Heart right ventricle (tissue), 16 donors: ENCODE measurements at regions not wholly inside any gene's neighbourhood (a gene's known extent, or its start where the extent isn't known, plus 50 kb on each side); places are given as distances from the start of the nearest gene placed in this dataset.
A peak's percentile ranks its signal among the peaks of the same experiment; 100 is the strongest.

Experiments used
- ATAC-seq, 8 donors: fragments of 200-7000 bp; cut with Tn5 transposase; one replicate each; pipeline ENCODE4 v1.9.1; 2020; ENCODE audit warnings: mild to moderate bottlenecking in 8 of 8, moderate library complexity in 8 of 8, moderate number of reproducible peaks in 1 of 8
- DNase-seq, 2 donors: peaks; one replicate each; pipeline ENCODE4 v3.0.0-alpha.2; 2020
- H3K27ac ChIP-seq, 10 donors: fragments of 200-600 bp; sonication (generic) in 2 of 10; one replicate each; pipeline versions ENCODE4 v1.5.0 to v1.8.0; 2020 to 2022; ENCODE audit warnings: mild to moderate bottlenecking in 3 of 10
- H3K27me3 ChIP-seq, 7 donors: fragments of 200-600 bp; one replicate each; pipeline ENCODE4 v1.8.0; 2021 to 2022; ENCODE audit warnings: mild to moderate bottlenecking in 2 of 7
- H3K36me3 ChIP-seq, 9 donors: fragments of 200-600 bp; sonication (generic) in 1 of 9; one replicate each; pipeline versions ENCODE4 v1.5.0 to v1.8.0; 2020 to 2022; ENCODE audit warnings: mild to moderate bottlenecking in 2 of 9
- H3K4me1 ChIP-seq, 9 donors: fragments of 200-600 bp; sonication (generic) in 1 of 9; one replicate each; pipeline versions ENCODE4 v1.5.0 to v1.8.0; 2020 to 2022; ENCODE audit warnings: mild to moderate bottlenecking in 4 of 9
- H3K4me3 ChIP-seq, 10 donors: fragments of 200-600 bp; sonication (generic) in 2 of 10; one replicate each; pipeline versions ENCODE4 v1.5.0 to v1.8.0; 2020 to 2022; ENCODE audit warnings: mild to moderate bottlenecking in 7 of 10, moderate library complexity in 2 of 10
- H3K9me3 ChIP-seq, 11 donors: fragments of 200-600 bp in 10 of 11; sonication (generic) in 2 of 11; one replicate each; pipeline versions ENCODE4 v1.5.0 to v1.8.0; 2013 to 2022; ENCODE audit warnings: mild to moderate bottlenecking in 2 of 11, control low read depth in 1 of 11, moderate library complexity in 1 of 11
- WGBS, 2 donors: extraction: QIAGEN DNeasy Blood & Tissue Kit; methylation state at CpG; one replicate each; pipeline ENCODE4 v1.1.7; 2013; ENCODE audit warnings: inconsistent platforms in 1 of 2; 5-methylcytosine and 5-hydroxymethylcytosine counted together
- intact Hi-C, 10 donors: fragments of 100-400 bp; cut with DNase I; formaldehyde crosslinking; loops; one replicate each; pipeline versions ENCODE4 v1.11.1 to v1.14.2; 2022
- TF ChIP-seq, protein P1 (sequence below), 9 donors: fragments of 200-600 bp; sonication (generic) in 2 of 9; IDR thresholded peaks; one replicate each; pipeline versions ENCODE4 v1.5.0 to v1.8.0; 2021 to 2022; ENCODE audit warnings: antibody characterized with exemption in 9 of 9, mild to moderate bottlenecking in 5 of 9, moderate library complexity in 1 of 9
- donor health status: Arrhythmogenic right ventricular cardiomyopathy.
- donor health status: ischemic (EF 13 %, LVEDD 7.1; RV severe dilation, severe dysfunction).
- donor health status: healthy with polysubstance abuse.
- donor health status: DM: no; HTN: yes; CAD: no.
- donor health status: DM: no; HTN: no; CAD: no.
- donor health status: ischemic (EF 25% LVEDD 6.9; RV normal size, moderate dysfunction).
- donor health status: ischemic (EF 25% LVEDD 5.7; RV mildly dilated, moderate dysfunction).
- donor health status: healthy.
- donor health status: DM: yes; HTN: yes; CAD: no.
- donor health status: Ischemic cardiomyopathy.
- donor health status: ischemic (EF 35%, LVEDD 5.7; RV mildly dilated, moderate dysfunction).
- donor health status: nonischemic (EF 11% LVEDD 7.7; RV severe dilation, severe dysfunction).
- donor health status: DM: yes; HTN: yes; CAD: no.
- donor health status: PGD.
- donor health status: ischemic (EF 29% LVEDD 5.4; RV normal size, mild dysfunction).
- donor health status: nonischemic (EF 23%, LVEDD 6.1; RV moderate dilation, normal function).

GRCh38 chr2:120567128-120567527 lies 168.5 kb upstream of the GLI2 start:
- Histone ChIP-seq H3K9me3 (no peaks in the 10 kb centered on the region), H3K4me3 (peak overlapping the region in 2 of 10 donors; percentile 11 to 19), H3K36me3 (no peaks in the 10 kb centered on the region), H3K4me1 (peaks cover 16 to 48% (median 34%) of the 10 kb centered on the region in 9 donors), H3K27me3 (no peaks in the 10 kb centered on the region), H3K27ac (peak overlapping the region; percentile 16 to 83 (median 62))
- 86 to 88% methylated on average over 2 of the region's 2 CpGs for WGBS, 2 donors
- DNase-seq (no peak), ATAC-seq (peak in 6 of 8 donors; percentile 0 to 23 (median 9))
- TF ChIP-seq, protein P1, sequence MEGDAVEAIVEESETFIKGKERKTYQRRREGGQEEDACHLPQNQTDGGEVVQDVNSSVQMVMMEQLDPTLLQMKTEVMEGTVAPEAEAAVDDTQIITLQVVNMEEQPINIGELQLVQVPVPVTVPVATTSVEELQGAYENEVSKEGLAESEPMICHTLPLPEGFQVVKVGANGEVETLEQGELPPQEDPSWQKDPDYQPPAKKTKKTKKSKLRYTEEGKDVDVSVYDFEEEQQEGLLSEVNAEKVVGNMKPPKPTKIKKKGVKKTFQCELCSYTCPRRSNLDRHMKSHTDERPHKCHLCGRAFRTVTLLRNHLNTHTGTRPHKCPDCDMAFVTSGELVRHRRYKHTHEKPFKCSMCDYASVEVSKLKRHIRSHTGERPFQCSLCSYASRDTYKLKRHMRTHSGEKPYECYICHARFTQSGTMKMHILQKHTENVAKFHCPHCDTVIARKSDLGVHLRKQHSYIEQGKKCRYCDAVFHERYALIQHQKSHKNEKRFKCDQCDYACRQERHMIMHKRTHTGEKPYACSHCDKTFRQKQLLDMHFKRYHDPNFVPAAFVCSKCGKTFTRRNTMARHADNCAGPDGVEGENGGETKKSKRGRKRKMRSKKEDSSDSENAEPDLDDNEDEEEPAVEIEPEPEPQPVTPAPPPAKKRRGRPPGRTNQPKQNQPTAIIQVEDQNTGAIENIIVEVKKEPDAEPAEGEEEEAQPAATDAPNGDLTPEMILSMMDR (IDR thresholded peaks at IDR 0.05): no peak
- intact Hi-C loops: no loop called here

DNA sequence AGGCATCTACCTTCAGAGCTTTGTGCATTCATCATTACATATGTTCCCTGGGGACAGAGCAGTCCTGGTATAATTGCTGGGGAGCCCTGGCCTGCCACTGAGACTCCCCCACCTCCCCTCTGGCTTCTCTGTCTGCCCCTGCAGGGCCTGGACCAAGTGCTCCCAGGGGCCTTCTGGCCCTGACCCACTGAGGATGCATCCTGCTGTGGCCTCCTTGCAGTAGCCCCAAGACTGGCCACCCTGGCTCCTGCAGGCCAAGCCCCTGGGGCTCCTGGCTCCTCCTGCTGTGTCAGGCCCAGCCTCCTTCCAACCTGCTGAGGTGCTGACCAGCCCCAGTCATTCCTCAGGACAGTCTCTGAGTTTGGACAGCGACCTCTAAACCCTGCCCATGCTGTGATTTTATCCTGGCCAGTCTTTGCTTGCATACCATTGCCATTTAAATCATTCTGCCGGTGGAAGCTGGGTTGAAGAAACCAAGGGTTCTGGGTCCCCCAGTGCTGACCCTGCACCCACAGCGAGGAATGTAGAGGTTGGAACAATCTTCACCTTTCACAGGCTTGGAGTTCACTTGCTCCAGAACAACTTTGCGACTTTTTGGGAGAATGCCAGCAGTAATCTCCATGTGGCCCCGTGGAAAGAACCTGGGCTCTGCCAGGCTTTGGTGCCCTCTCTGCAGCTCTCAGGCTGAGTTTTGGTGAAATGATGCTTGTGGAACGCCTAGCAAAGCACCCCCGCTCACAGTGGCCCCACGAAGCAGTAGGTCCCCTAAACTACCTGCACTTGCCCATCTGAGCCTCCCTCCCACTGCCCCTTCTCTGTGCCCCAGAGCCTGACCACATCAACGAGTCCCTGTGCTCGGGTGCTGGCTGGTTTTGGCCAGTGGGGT lies 167.3 kb upstream of the GLI2 start:
- no peaks in the 10 kb centered on the region for H3K9me3 ChIP-seq
- H3K4me1 ChIP-seq: peaks cover 16 to 53% (median 34%) of the 10 kb centered on the region in 9 donors
- TF ChIP-seq, protein P1 (IDR thresholded peaks at IDR 0.05): no peak
- no peak overlapping the region for H3K4me3 ChIP-seq
- no peak for ATAC-seq
- H3K36me3 ChIP-seq: no peaks in the 10 kb centered on the region
- no peak overlapping the region for H3K27ac ChIP-seq
- no peaks in the 10 kb centered on the region for H3K27me3 ChIP-seq
- intact Hi-C loops: no loop called here
- 74 to 77% methylated on average over 10 of the region's 10 CpGs for WGBS, 2 donors
- no peak for DNase-seq

DNA sequence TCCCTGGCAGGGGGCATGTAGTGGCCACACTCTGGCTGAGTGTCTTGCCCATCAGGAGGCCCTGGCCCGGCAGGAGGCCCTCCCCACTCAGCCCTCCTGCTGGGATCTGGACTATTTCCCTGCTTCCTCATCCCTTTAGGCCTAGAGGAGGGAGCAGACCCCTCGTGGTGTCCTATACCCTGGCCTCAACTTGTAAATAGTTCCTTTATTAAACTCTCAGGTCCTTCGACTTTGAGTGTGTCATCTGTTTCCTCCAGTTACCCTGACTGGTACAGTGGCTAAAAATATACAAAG lies 166.7 kb upstream of the GLI2 start:
- DNase-seq: no peak
- 64 to 74% methylated on average over 3 of the region's 3 CpGs for WGBS, 2 donors
- no peak for ATAC-seq
- H3K9me3 ChIP-seq: no peaks in the 10 kb centered on the region
- H3K4me3 ChIP-seq: no peak overlapping the region
- intact Hi-C loops: no loop called here
- TF ChIP-seq, protein P1 (IDR thresholded peaks at IDR 0.05): no peak
- no peaks in the 10 kb centered on the region for H3K27me3 ChIP-seq
- H3K4me1 ChIP-seq: peaks cover 16 to 59% (median 36%) of the 10 kb centered on the region in 9 donors
- H3K36me3 ChIP-seq: no peaks in the 10 kb centered on the region
- no peak overlapping the region for H3K27ac ChIP-seq

GRCh38 chr2:120570001-120570400 lies 165.7 kb upstream of the GLI2 start:
- H3K27me3 ChIP-seq: no peaks in the 10 kb centered on the region
- H3K27ac ChIP-seq: no peak overlapping the region
- peaks cover 15 to 61% (median 44%) of the 10 kb centered on the region in 9 donors for H3K4me1 ChIP-seq
- DNase-seq (no peak), ATAC-seq (no peak)
- no peak overlapping the region for H3K4me3 ChIP-seq
- no peaks in the 10 kb centered on the region for H3K9me3 ChIP-seq
- 96 to 98% methylated on average over 12 of the region's 12 CpGs for WGBS, 2 donors
- intact Hi-C loops: no loop called here
- TF ChIP-seq, protein P1 (IDR thresholded peaks at IDR 0.05): no peak
- H3K36me3 ChIP-seq: no peaks in the 10 kb centered on the region
